HepG2 (cell line): ENCODE measurements at regions not wholly inside any gene's neighbourhood (a gene's known extent, or its start where the extent isn't known, plus 50 kb on each side); places are given as distances from the start of the nearest gene placed in this dataset.

Experiments used
- BRCA1 ChIP-seq: sonication (generic); formaldehyde crosslinking; IDR thresholded peaks from 2 replicates; pipeline ENCODE4 v1.4.0; 2020; ENCODE audit warnings: missing genetic modification reagents
- JUN ChIP-seq: sonication (generic); formaldehyde crosslinking; IDR thresholded peaks from 2 replicates; pipeline ENCODE4 v1.4.0; 2020; ENCODE audit warnings: mild to moderate bottlenecking, missing genetic modification reagents
- MXI1 ChIP-seq: IDR thresholded peaks from 3 replicates; pipeline ENCODE4 v1.6.1; 2012; ENCODE audit warnings: low read depth, low read length, inconsistent platforms, borderline replicate concordance
- RARA ChIP-seq: IDR thresholded peaks from 2 replicates; pipeline ENCODE4 v1.6.1; 2016; ENCODE audit warnings: missing genetic modification reagents, missing compliant biosample characterization
- TCF12 ChIP-seq, 2 experiments: fragments of 450-650 bp in 1 of 2; sonication (generic) in 1 of 2; formaldehyde crosslinking in 1 of 2; IDR thresholded peaks; 2 replicates each; pipeline versions ENCODE4 v1.6.1 to v1.8.0; 2017 to 2022; ENCODE audit warnings: antibody characterized with exemption in 1 of 2, mild to moderate bottlenecking in 1 of 2, missing genetic modification reagents in 1 of 2, moderate library complexity in 1 of 2
- ZNF775 ChIP-seq: sonication (generic); formaldehyde crosslinking; IDR thresholded peaks from 2 replicates; pipeline ENCODE4 v1.4.0; 2020; ENCODE audit warnings: missing genetic modification reagents, mild to moderate bottlenecking, moderate library complexity, borderline replicate concordance
- TF ChIP-seq, protein P1 (sequence below): sonication (generic); formaldehyde crosslinking; IDR thresholded peaks from 2 replicates; pipeline ENCODE4 v1.8.0; 2022; ENCODE audit warnings: mild to moderate bottlenecking, missing genetic modification reagents
- TF ChIP-seq, protein P2 (sequence below): IDR thresholded peaks from 2 replicates; pipeline ENCODE4 v1.6.1; 2012; ENCODE audit warnings: inconsistent platforms
- TF ChIP-seq, protein P3 (sequence below): sonication (generic); formaldehyde crosslinking; IDR thresholded peaks from 2 replicates; pipeline ENCODE4 v1.9.0; 2021; ENCODE audit warnings: missing genetic modification reagents, borderline replicate concordance

DNA sequence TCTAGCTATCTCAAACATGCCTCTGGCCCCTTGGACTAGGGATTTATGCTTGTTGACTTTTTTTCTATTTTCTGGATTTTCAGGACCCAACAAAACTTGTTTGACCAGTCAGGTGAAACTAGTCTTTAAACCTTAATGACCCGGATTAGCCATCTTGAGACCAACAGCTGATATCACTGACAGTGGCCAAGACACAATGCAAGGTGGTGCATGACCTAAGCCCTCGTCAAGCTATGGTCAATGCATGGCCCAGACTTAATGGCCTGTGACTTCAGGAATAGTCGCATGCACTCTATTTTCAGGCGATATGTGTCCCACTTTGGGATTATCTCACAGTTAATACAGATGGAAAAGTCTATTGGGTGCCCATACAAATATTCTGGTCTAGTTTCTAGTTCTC lies 190.4 kb downstream of the ZBTB18 start:
- TF ChIP-seq BRCA1: no peak
- no peak for TF ChIP-seq RARA (CRISPR knock-in tag)
- TF ChIP-seq, protein P1, sequence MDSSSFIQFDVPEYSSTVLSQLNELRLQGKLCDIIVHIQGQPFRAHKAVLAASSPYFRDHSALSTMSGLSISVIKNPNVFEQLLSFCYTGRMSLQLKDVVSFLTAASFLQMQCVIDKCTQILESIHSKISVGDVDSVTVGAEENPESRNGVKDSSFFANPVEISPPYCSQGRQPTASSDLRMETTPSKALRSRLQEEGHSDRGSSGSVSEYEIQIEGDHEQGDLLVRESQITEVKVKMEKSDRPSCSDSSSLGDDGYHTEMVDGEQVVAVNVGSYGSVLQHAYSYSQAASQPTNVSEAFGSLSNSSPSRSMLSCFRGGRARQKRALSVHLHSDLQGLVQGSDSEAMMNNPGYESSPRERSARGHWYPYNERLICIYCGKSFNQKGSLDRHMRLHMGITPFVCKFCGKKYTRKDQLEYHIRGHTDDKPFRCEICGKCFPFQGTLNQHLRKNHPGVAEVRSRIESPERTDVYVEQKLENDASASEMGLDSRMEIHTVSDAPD (CRISPR knock-in tag): no peak
- no peak for TF ChIP-seq JUN
- no peak for TF ChIP-seq ZNF775
- no peak for TF ChIP-seq MXI1
- TF ChIP-seq TCF12 (IDR thresholded peaks at IDR 0.05): no peak
- TF ChIP-seq TCF12 (CRISPR knock-in tag; IDR thresholded peaks at IDR 0.05): no peak
- TF ChIP-seq, protein P2, sequence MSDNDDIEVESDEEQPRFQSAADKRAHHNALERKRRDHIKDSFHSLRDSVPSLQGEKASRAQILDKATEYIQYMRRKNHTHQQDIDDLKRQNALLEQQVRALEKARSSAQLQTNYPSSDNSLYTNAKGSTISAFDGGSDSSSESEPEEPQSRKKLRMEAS: no peak
- TF ChIP-seq, protein P3, sequence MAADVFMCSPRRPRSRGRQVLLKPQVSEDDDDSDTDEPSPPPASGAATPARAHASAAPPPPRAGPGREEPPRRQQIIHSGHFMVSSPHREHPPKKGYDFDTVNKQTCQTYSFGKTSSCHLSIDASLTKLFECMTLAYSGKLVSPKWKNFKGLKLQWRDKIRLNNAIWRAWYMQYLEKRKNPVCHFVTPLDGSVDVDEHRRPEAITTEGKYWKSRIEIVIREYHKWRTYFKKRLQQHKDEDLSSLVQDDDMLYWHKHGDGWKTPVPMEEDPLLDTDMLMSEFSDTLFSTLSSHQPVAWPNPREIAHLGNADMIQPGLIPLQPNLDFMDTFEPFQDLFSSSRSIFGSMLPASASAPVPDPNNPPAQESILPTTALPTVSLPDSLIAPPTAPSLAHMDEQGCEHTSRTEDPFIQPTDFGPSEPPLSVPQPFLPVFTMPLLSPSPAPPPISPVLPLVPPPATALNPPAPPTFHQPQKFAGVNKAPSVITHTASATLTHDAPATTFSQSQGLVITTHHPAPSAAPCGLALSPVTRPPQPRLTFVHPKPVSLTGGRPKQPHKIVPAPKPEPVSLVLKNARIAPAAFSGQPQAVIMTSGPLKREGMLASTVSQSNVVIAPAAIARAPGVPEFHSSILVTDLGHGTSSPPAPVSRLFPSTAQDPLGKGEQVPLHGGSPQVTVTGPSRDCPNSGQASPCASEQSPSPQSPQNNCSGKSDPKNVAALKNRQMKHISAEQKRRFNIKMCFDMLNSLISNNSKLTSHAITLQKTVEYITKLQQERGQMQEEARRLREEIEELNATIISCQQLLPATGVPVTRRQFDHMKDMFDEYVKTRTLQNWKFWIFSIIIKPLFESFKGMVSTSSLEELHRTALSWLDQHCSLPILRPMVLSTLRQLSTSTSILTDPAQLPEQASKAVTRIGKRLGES (CRISPR knock-in tag): no peak
